ENCODE measurements at regions not wholly inside any gene's neighbourhood (a gene's known extent, or its start where the extent isn't known, plus 50 kb on each side); places are given as distances from the start of the nearest gene placed in this dataset.

DNA sequence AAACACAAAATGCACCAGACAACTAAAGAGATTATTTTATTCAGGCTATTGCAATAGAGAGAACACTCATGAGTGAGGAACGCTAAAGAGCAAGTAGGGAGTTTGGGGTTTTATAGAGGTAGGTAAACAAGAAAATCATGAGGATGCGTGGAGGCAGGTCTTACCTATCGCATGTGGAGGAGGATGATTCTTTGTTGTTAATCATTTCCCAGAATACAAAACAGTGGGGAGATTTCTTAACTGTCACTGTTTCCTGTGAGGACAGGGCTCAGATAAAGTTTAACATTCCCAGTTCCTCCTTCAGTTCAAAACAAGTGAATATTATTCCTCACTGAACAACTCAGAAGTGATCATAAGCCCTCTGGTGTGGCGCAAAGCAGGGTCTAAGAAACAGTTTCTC, 156.1 kb upstream of the MGAT5 start:
- Histone ChIP-seq H3K9ac (ENCODE audit: low read length) (no peak overlapping the region), H3K9me2 (ENCODE audit: insufficient read depth) (no peaks in the 10 kb centered on the region), H3K36me3 (ENCODE audit: control insufficient read depth in 1 of 2, insufficient read depth in 2 of 2, low read length in 2 of 2) (no peaks in the 10 kb centered on the region), H4K20me1 (ENCODE audit: insufficient read depth) (no peaks in the 10 kb centered on the region), H3K4me1 (ENCODE audit: control insufficient read depth in 1 of 2, insufficient read depth in 2 of 2, low read length in 2 of 2) (peaks cover 0 to 4% of the 10 kb centered on the region in 2 experiments; a peak in 1 of 4 replicates), H3K27ac (ENCODE audit: low read depth, low read length) (no peak overlapping the region), H3K4me2 (ENCODE audit: low read length) (no peak overlapping the region), H3K27me3 (ENCODE audit: insufficient read depth, low read length) (0 out of 2 replicates have a peak, but pooled peaks cover 4% of the 10 kb centered on the region), H2AFZ (ENCODE audit: low read depth, low read length, poor library complexity, severe bottlenecking) (no peak overlapping the region), H3K9me3 (ENCODE audit: control insufficient read depth in 1 of 2, insufficient read depth in 1 of 2, low read depth in 1 of 2, low read length in 2 of 2) (no peaks in the 10 kb centered on the region), H3K4me3 (replicated peaks in 1 of 2; ENCODE audit: low read depth in 1 of 2, low read length in 2 of 2) (no peak overlapping the region), H3K79me2 (ENCODE audit: insufficient read depth, low read length) (no peaks in the 10 kb centered on the region)
- RAD21 ChIA-PET (ENCODE audit: low non-redundant PET in 1 of 2, low total read pairs in 2 of 2, uncharacterized antibody in 2 of 2, unreplicated experiment in 2 of 2): no interaction called here
- CTCF ChIA-PET: no interaction called here
- intact Hi-C loops (cut with micrococcal nuclease): no loop called here
- TF ChIP-seq, protein P1, sequence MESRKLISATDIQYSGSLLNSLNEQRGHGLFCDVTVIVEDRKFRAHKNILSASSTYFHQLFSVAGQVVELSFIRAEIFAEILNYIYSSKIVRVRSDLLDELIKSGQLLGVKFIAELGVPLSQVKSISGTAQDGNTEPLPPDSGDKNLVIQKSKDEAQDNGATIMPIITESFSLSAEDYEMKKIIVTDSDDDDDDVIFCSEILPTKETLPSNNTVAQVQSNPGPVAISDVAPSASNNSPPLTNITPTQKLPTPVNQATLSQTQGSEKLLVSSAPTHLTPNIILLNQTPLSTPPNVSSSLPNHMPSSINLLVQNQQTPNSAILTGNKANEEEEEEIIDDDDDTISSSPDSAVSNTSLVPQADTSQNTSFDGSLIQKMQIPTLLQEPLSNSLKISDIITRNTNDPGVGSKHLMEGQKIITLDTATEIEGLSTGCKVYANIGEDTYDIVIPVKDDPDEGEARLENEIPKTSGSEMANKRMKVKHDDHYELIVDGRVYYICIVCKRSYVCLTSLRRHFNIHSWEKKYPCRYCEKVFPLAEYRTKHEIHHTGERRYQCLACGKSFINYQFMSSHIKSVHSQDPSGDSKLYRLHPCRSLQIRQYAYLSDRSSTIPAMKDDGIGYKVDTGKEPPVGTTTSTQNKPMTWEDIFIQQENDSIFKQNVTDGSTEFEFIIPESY (IDR thresholded peaks at IDR 0.05; ENCODE audit: extremely low read depth, insufficient replicate concordance, low read length): no peak
- no peak for TF ChIP-seq JUND (IDR thresholded peaks at IDR 0.05)
- TF ChIP-seq CEBPB (IDR thresholded peaks at IDR 0.05; ENCODE audit: low read depth): no peak
- TF ChIP-seq SIN3A (IDR thresholded peaks at IDR 0.05; ENCODE audit: low read depth): no peak
- TF ChIP-seq CBX3 (IDR thresholded peaks at IDR 0.05; ENCODE audit: low read depth): no peak
- no peak for TF ChIP-seq FOSL1 (IDR thresholded peaks at IDR 0.05; ENCODE audit: low read depth)
- no TSS peak for BruUV-seq (replicated peaks)
- no peak for ATAC-seq
- POLR2A ChIA-PET: no interaction called here
- no peak for DNase-seq (ENCODE audit: low read depth, low spot score)

DNA sequence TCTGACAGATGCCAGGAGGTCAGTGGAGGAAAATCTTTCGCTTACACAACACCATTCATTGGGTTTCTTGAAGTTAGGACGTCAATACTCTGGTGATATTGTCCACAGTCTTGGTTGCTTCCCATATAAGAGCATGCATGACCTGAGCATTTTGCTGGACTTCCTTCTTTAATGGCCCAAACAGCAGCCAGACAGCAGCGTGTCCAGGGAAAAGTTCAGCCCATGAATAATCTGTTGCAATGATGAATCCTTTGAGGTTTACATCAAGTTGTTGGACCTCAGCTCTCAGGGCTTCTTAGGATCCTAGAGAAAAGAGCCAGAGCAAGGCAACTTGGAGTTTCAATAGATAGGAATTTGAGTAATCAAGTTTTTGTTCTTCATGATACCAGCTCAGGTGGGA, 155.6 kb upstream of the MGAT5 start:
- H3K27me3 ChIP-seq (ENCODE audit: insufficient read depth, low read length): 0 out of 2 replicates have a peak, but pooled peaks cover 4% of the 10 kb centered on the region
- ChIA-PET RAD21 (ENCODE audit: low non-redundant PET in 1 of 2, low total read pairs in 2 of 2, uncharacterized antibody in 2 of 2, unreplicated experiment in 2 of 2) (no interaction called here), CTCF (no interaction called here), POLR2A (no interaction called here)
- H3K4me2 ChIP-seq (ENCODE audit: low read length): no peak overlapping the region
- H2AFZ ChIP-seq (ENCODE audit: low read depth, low read length, poor library complexity, severe bottlenecking): no peak overlapping the region
- no peak for DNase-seq (ENCODE audit: low read depth, low spot score)
- BruUV-seq (replicated peaks): no TSS peak
- no peaks in the 10 kb centered on the region for H3K79me2 ChIP-seq (ENCODE audit: insufficient read depth, low read length)
- ATAC-seq: no peak
- H3K36me3 ChIP-seq (ENCODE audit: control insufficient read depth in 1 of 2, insufficient read depth in 2 of 2, low read length in 2 of 2): no peaks in the 10 kb centered on the region
- H4K20me1 ChIP-seq (ENCODE audit: insufficient read depth): no peaks in the 10 kb centered on the region
- intact Hi-C loops (cut with micrococcal nuclease): no loop called here
- TF ChIP-seq REST (IDR thresholded peaks at IDR 0.05; ENCODE audit: low read depth) (no peak), CTCF (IDR thresholded peaks at IDR 0.05 in 2 of 3, conservative IDR thresholded peaks at IDR 0.05 in 1 of 3; ENCODE audit: borderline replicate concordance in 1 of 3, insufficient read depth in 1 of 3, low read depth in 2 of 3, low read length in 2 of 3) (no peak), EZH2phosphoT487 (IDR thresholded peaks at IDR 0.05; ENCODE audit: borderline replicate concordance) (no peak), CBX3 (IDR thresholded peaks at IDR 0.05; ENCODE audit: low read depth) (no peak), POLR2A (IDR thresholded peaks at IDR 0.05; ENCODE audit: borderline replicate concordance, extremely low read depth, insufficient read depth, insufficient read length) (no peak)
- H3K27ac ChIP-seq (ENCODE audit: low read depth, low read length): no peak overlapping the region
- no peak overlapping the region for H3K4me3 ChIP-seq (replicated peaks in 1 of 2; ENCODE audit: low read depth in 1 of 2, low read length in 2 of 2)
- H3K9me2 ChIP-seq (ENCODE audit: insufficient read depth): no peaks in the 10 kb centered on the region
- no peaks in the 10 kb centered on the region for H3K9me3 ChIP-seq (ENCODE audit: control insufficient read depth in 1 of 2, insufficient read depth in 1 of 2, low read depth in 1 of 2, low read length in 2 of 2)
- H3K9ac ChIP-seq (ENCODE audit: low read length): no peak overlapping the region
- no peaks in the 10 kb centered on the region for H3K4me1 ChIP-seq (ENCODE audit: control insufficient read depth in 1 of 2, insufficient read depth in 2 of 2, low read length in 2 of 2)
